EH (cell line): ENCODE measurements at regions not wholly inside any gene's neighbourhood (a gene's known extent, or its start where the extent isn't known, plus 50 kb on each side); places are given as distances from the start of the nearest gene placed in this dataset.
A peak's percentile ranks its signal among the peaks of the same experiment; 100 is the strongest.

Source experiments
- DNase-seq: peaks from one replicate; pipeline ENCODE4 v3.0.0-alpha.2; 2015; ENCODE audit warnings: low read depth

DNA sequence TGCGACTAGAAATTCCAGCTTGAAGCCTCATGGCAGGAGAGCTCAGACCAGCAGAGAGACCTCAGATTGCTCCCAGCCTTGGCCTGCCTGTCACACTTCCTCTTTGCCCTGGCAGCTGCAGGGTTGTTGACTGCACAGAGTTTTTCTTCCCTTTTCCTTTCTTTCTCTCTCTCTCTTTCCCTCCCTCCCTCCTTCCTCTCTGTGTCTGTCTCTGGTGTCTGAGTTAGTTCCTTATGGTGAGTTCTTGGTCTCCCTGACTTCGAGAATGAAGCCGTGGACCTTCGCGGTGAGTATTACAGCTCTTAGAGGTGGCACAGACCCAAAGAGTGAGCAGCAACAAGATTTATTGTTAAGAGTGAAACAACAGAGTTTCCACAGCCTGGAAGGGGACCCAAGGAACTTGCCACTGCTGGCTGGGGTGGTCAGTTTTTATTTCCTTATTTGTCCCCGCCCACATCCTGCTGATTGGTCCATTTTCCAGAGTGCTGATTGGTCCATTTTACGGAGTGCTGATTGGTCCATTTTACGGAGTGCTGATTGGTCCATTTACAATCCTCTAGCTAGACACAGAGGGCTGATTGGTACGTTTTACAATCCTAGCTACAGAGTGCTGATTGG lies 266.3 kb downstream of the RPS24 start:
- no peak for DNase-seq

DNA sequence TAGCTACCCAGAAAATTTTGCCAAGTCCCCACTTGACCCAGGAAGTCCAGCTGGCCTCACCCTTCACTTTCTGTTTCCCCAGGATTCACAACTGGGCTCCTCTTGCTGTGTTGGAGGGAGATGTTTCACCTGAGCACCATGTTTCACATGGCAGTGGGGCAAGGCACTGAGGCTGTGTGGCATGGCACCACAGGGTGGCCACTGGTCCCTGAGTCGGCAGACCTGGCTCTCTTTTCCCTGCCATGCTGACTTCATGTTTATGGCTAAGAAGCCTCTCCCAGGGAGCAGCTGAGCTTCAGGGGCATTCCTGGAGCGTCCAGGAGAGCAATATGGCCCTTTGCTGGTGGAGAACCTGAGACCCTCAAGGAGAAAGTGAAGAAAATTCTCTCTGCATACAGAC lies 266.9 kb downstream of the RPS24 start:
- no peak for DNase-seq

DNA sequence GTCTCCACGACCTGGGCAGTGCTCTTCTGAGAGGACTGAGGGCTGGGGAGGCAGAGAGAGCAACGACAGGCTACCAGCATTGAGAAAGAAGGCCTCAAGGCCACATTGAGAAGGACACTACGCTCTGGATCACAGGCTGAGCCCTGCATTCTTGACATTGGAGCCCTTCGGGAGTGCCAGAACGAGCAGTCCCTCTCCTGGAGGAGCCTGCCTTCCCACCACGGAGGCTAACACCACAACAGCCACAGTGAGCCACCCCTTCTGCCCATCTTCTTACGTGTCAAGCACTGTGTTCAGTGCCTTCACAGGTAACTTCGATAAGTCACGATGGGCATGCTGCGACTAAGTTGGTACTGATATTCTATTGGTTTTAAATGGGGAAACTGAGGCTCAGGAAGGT lies 267.8 kb downstream of the RPS24 start:
- no peak for DNase-seq

DNA sequence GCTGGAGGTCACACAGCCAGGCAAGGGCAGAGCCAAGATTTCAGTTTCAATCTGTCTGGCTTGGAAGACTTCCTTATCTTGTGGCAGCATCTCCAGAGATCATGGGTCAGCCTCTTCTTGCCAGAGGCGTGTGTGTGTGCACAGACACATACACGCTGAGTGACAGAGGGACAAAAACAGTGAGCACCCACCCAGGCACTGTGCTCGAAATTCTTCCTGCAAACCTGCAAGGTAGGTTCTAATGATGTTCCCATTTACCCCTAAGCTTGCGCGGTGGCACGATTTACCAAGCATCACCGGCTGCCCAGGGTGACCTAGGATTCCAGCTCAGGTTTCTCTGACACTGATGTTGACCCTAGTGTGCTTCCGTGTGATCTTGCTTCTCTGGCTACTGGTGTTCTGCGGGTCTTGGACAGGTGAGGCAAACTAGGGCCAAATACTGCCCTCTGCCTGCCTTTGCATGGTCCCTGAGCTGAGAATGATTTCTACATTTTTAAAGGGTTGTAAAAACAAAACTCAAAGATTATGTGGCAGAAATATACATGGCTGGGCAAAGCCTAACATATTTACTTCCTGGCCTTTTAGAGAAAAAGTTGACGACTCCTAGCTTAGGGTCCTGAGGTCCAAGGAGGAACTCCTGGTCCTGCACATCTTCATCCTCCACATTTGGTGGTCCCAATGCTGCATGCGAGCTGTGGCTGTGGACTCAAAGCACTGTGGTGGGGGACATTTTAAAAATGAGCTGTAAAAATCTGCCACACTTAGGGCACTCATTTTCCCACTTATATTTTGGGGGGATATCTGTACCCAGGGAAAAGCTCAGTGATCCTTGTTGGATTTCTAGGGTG lies 268.5 kb downstream of the RPS24 start:
- no peak for DNase-seq

DNA sequence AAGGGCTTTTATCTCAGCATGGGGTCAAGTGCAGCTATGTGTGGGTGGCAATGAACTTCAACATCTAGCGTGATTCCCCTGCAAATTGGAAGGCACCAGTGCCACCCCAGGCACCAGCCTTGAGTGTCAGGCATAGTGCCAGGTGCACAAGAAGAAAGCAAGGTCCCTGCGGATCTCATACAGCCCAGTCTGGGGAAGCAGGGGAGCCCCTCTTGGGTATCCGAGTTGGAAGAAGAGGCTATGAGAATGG lies 269.0 kb downstream of the RPS24 start:
- no peak for DNase-seq

DNA sequence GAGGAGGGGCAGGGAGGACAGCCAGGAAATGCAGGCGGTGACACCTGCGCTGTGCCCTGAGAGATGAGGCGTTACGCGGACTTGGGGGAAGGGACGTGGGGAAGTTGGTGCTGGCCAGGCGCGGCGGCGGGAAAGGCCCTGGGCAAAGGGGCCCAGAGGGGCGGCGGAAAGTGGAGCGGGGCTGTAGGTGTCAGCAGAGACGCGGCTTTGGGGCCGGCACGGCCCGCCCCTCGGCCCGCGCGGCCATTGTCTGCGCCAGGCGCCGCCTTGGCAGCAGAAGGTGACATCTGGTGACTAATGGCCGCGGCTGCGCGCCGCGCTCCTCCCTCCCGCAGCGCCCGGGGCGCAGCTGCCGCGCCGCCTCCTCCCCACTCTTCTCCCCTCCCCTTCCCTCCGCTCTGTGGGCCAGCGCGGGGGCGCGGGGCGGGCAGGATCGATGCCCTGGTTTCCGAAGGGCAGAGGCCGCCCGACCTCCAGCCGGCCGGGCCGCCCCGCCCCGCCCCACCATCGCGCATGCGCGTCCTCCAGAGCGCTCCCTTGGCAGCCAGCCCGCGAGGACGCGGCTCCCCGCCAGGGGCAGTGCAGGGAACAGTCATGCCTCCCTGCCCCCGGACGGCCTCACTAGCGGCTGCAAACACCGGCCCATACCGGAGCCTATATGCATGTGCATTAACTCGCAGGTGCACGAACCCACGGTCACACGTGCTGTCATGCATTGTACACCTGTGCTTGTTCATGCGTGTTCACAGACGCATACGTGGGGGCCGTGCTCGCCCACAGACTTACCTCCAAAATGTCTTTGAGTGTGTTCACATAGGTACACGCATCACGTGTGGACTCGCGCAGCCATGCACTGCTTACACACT lies 269.6 kb downstream of the RPS24 start:
- peak; percentile 93 for DNase-seq

DNA sequence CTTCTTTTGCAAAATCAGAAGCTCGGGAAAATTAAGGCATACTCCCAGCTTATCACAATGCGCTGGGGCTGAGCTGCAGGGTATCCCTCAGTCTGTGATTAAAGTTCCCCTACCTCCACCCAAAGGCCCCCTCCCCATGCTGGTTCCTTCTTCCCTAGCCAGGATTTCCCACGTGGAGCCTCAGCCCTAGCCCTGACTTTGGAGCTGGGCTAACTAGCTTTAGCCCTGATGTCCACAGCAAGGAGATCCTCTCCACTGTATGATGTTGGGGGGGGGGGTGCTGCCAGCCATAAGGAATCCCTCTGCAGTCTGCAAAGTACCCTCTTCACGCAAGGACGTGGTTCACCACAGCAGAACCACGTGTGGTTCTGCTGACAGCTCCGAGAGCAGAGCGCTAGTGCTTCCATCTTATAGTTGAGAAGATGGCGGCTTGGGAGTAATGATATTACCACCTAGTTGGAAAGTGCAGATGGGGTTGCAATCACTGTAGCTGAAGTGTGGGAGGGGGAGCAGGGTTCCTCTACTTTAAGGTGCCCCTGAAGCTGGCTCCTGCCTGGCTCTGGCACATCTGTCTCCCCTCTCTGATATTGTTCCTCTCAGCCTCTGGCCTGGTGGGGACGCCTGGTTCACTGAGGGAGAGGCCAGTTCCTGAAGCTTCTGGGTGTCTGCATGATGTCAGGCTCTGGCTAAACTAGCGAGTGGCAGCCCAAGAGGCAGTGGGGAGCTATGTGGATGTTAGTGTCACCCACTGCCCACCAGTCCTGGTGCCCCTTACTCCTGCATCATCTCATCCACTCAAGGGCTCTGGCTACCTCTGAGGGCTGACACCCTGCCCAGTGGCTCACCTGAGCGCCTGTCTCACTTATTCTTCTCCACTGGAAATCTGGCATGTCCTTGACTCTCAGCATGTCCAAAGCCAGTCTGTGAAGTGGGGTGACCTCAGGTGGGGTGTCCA lies 270.7 kb downstream of the RPS24 start:
- DNase-seq: no peak

DNA sequence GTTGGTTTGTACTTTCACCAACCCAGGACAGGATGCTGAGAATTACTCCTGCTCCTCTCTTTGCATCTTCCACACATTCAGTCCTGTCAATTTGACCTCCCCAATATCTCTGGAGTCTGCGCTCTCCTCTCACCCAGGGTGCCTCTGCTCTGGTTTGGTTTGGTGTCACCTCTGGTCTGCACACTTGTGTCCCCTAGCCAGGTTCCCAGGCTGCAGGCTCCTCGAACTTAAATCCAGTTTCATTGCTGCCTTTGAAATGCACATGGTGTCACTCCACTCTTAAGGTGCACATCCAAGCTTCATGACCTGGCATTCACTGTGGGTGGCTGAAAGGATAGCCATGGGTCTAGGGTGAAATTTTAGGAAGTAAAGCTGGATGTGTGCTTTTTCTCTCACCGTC lies 271.6 kb downstream of the RPS24 start:
- DNase-seq: no peak

DNA sequence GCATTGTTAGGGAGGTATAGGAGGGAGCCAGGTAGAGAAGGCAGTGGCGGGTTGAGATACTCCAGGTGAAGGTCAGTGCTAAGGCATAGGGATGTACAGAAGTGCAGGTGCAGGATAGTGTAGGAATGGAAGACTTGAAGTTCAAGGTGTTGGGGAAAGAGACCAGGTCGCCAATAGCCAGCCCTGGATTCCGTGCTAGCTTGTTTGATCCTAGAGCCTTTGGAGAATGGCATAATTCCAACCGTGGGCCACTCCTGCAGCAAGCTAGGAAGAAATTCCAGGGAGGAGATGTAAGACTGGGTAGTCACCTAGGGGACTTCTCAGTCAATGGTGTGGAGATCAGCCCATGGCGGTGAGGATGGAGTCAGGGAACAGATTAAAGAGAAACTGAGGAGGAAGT lies 272.7 kb downstream of the RPS24 start:
- DNase-seq: no peak

DNA sequence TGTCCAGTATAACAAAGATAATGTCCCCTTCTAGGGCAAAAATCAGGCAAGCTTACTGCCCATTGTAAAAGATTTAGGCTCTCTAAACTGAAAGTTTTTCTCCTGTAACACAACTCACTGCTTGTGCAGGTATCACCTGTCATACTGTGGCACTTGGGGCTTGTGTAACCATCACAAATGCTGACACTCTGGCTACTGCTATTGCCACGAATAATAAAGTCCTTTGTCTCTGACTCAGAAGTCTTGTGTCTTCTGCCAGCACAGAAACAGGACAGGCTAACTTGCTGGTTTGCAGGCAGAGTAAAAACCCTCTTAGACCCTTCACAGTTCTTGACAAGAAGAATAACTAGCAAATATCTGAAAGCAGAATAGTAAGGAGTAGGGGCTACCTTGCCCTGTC lies 273.9 kb downstream of the RPS24 start:
- DNase-seq: no peak

DNA sequence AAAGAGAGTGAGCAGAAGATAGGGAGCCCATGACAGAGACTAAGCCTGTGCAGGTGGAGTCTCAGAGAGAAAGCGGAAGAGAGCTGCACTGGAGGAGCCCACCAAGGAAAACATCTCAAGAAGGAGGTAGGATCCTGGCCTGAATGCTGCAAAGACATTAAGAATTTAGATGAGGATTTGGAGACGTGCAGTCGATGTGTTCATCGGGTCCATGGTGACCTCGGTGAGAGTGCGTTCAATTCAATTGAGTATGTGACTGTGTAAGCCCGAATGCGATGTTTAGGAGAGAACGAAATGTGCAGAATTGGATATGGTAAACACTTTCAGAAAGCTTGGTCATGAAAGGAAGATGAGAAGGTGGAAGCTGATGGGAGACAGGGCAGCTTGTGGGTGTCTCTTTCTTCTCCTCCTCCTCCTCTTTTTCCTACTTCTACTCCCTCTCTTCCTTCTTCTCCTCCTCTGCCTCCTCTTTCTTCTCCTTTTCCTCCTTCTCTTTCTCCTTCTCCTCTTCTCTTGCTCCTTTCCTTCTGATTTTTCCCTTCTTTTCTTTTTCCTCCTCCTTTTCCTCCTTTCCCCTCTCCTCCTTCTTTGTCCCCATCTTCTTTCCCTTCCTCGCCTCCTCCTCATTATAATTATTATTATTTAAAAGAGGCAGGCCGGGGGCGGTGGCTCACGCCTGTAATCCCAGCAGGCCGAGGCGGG lies 276.0 kb downstream of the RPS24 start:
- no peak for DNase-seq

DNA sequence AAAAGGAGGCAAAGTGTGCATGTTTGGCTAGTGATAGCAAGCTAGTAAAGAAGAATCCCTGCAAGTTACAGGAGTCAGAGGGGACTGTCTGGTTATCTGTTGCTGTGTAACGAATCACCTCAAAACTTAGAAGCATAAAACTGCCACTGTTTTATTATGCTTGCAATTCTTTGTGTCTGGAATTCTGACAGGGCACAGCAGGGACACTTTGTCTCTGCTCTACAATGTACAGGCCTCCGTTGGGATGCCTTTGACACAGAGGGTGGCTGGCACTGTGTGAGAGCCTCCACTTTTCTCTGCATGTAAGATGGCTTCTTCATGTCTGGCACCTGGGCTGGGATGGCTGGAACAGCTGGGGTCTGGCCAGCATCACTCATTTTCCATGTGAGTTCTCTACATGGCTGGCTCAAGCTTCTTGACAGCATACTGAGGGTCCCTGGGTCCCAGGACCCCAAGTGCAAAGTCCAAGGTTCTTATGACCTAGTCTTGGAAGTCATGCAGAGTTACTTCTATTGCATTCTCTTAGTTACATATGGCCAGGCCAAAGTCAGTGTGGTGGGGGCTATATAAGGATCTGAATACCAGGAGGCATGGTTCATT lies 276.9 kb downstream of the RPS24 start:
- no peak for DNase-seq

DNA sequence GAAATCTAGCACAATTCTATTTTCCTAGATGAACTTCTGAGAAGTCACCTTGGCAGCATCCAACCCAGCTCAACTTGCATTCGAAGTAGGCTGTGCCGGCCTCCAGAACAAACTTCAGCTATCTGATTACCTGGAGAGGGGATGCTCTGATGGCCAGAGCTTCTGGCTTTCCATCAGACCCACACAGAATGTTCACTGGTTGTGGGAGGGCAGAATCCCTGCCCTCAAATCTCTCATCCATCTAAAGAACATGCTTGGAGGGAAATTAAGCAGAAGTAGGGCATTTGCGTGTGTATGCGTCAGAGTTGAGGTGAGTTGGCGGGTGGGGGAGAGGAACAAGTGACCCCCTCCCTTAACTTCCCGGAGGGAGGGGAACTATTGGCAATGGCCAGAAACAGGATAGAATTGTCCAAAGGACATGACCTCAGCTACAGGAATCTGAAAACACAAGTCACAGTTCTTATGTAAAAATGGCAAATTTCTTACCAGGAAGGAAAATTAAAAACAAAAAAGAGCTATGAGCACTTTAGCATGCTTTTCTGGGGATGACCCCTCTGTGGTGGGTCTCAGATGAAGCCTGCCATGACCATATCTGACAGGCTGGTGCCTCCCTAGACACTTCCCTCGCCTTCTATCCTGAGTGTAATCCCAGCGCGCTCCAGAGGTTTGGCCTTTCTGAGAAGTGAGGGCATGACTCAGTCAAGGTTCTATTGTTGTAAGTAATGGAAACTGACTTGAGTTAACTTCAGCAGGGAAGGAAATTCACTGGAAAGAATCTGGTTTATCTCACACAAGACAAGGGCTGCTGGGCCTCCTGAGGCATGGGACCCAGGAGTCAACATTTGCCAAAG lies 278.8 kb downstream of the RPS24 start:
- DNase-seq: peak; percentile 61

DNA sequence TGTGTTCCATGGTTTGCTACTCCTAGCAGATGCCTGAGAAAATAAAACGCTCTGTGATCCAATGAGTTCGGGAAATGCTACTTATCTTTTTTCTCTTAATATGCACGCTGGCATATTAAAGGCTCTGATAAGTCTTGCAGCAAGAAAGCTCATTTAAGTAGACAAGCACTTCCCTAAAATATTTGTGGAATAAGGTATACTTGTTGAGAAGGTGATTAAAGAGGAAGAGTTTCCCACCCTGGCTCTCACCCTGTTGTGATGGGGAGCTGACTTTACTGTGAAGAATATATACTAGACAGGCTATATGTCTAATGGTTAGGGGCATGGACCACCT lies 279.4 kb downstream of the RPS24 start:
- DNase-seq: no peak

DNA sequence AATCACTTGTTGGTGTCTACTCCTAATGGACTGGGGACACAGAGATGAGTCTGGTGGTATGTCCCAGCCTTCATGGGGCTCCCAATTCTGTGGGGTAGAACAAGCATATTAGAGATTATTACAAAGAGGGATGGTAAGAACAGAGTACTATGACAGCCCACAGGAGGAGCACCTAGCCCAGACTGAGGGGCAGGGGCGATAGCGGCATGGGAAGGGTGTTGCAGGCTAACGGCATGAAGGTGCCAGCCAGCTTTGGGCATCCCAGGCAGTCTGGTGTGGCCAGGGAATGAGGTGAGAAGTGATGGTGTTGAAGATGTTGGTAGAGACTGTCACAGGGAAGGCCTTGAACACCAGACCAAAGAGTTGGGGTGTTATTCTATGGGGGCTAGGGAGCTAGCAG lies 280.0 kb downstream of the RPS24 start:
- DNase-seq: no peak

DNA sequence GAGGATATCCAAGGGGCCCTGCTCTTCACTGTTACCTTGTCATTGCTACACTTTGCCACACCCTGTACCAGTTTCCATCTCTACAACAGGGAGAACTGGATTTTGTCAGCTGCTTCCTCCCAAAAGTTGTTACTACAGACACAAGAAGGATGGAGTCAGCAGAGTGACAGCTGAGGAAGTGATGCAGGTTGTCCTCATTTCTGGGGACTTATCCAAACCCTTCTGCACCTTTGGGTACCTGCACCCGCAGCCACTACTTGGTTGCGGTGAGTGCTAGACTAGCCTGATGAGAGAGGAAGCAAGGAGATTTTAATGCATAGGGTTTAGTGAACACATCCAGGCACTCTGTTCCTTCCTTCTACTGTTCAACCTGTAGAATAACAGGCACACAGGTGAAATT lies 281.0 kb downstream of the RPS24 start:
- no peak for DNase-seq

DNA sequence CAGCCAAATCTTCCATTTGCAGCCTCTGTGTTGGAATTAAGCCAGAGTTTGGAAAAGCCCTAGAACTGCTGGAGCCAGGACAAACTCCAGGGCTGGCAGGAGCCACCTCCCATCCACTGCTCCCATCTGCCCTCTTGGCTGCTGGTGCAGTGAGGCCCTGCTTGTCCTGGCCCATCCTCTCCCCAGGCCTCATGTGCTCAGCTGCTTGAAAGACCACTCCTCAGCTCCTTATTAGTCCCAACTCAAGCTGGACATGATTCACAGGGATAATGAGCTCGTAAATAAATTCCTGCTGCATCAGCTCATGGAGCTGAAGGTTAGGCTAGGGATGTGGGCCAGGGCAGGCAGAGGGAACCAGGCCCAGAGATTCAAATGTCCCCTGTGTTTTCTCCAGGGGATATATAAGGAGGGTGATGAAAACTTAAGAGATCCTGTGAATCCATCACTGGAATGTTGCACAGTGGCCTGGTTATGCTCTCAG lies 282.8 kb downstream of the RPS24 start:
- DNase-seq: peak; percentile 95

DNA sequence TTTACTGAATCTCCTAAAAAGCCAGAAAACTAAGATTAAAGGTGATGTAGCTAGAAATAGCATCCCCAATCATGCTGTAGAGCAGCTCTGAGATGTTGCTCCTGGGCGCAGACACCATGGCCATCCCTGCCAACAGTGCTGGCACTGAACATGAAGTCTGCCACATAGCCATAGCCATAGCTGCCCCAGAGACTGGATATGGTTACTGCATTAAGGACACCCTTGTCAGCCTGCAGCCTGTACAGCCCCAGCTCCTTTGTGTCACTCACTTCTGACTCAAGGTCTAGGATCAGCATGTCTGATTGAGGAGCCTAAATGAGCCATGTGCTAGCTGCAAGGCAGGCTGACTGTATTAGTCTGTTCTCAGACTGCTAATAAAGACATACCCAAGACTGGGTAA lies 284.6 kb downstream of the RPS24 start:
- no peak for DNase-seq

DNA sequence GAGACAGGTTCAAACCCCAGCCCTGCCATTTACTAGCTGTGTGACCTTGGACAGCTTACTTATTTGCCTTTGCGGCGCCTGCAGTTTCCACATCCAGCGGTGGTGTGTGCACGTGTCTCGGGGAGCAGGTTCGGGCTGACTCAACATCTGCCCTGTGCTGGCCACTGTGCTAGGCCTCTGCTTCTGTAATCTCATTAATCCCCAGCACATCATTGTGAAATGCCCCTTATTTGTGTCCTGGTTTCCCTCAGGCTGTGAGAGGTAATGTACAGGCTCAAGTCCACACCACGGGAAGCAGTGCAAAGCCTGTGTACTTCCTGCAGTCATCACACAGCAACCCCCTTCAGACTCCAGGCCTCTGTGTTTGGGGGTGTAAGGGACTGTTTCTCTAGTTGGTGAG lies 285.7 kb downstream of the RPS24 start:
- no peak for DNase-seq

DNA sequence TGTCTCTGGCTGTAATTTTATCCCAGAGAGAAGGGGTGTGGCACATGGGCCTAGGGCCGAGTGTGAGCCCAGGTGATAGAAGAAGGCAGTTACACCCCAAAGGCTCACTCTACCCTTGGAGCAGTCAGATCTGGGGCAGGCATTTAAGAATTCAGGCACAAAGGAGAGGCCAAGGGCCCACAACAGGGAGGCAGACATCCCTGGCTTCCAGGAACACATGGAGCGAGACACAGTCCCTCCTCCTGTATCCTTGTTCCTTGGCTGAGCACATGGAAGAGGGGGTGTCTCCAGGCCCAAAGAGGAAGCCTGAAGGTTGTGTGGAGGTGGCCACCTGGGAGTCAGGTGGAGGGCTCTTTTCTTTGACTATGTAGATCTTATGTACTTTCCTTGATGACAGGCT lies 286.2 kb downstream of the RPS24 start:
- DNase-seq: no peak
